ENCODE measurements at regions not wholly inside any gene's neighbourhood (a gene's known extent, or its start where the extent isn't known, plus 50 kb on each side); places are given as distances from the start of the nearest gene placed in this dataset.

DNA sequence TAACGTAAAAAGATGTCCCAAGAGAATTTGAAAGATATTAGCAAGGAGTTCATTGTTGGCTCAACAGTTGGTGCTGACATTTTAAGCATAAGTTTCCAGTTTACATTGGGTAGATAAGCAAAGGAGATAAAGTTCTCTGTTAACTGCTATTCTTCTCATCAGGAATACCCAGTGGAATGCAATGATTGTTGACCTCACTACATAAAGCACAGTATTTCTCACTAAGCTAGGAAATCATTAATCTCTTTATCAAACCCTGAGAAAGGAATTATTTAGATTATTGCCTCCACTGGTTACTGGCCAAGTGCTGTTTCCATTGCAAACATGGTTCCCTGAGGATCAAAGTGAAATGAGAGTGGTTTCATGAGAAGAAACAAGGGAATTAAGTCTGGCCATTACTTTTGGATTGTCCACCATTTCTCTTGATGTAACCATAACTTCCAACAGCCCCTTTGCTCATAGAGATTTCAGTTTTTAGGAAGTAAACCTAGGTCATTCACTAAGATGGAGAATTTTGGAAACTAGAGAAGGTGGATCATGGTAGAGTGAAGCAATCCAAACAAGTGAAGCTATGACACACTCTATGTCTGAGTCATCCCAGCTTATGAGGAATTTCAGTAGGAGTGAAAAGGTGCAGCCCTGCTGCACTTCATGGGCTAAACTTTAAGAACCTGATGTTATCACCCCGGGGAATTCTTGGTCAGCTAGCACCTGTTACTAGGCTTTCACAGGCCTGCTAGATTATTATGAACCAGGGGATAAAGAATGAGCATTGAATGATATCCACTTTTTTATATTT lies 163.4 kb downstream of the AREG start:
- TF ChIP-seq, protein P1, sequence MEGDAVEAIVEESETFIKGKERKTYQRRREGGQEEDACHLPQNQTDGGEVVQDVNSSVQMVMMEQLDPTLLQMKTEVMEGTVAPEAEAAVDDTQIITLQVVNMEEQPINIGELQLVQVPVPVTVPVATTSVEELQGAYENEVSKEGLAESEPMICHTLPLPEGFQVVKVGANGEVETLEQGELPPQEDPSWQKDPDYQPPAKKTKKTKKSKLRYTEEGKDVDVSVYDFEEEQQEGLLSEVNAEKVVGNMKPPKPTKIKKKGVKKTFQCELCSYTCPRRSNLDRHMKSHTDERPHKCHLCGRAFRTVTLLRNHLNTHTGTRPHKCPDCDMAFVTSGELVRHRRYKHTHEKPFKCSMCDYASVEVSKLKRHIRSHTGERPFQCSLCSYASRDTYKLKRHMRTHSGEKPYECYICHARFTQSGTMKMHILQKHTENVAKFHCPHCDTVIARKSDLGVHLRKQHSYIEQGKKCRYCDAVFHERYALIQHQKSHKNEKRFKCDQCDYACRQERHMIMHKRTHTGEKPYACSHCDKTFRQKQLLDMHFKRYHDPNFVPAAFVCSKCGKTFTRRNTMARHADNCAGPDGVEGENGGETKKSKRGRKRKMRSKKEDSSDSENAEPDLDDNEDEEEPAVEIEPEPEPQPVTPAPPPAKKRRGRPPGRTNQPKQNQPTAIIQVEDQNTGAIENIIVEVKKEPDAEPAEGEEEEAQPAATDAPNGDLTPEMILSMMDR (IDR thresholded peaks at IDR 0.05): no peak
- no peak for TF ChIP-seq POLR2A (IDR thresholded peaks at IDR 0.05)
- TF ChIP-seq POLR2AphosphoS5 (IDR thresholded peaks at IDR 0.05): no peak

Data from breast epithelium (tissue), 3 donors.